Lung microvascular endothelial cell (primary cell): ENCODE measurements at regions not wholly inside any gene's neighbourhood (a gene's known extent, or its start where the extent isn't known, plus 50 kb on each side); places are given as distances from the start of the nearest gene placed in this dataset.
"Not testable (repeated sequence)": the region's sequence is repeated elsewhere in the genome, so short reads cannot be mapped to it uniquely, and the experiment has no call there.

Source experiments
- DNase-seq, 2 donors: peaks; one replicate each; pipeline versions ENCODE4 v3.0.0 to v3.0.0-alpha.2; 2010; ENCODE audit warnings: low read depth in 2 of 2

DNA sequence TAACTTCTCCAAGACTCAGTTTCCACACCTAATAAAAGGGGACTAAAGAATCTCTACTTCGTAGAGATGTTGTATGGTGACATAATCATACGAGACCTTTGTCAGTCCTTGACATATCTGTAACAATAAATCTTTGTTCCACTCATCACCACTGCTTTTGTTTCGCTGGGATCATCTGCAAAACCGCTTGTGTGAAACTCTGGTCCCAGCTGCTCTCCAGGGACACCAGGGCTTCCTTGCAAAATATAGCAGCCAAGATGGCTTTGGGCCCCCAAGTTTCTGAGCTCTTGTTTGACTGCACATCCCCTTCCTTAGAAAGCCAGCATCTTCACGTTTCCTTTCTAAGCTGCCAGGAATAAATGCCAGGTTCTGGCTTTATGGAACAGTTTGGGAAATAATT, 110.5 kb upstream of the RRN3 start:
- DNase-seq = not testable (repeated sequence)

GRCh38 chr16:15192813-15193212, 98.7 kb upstream of the RRN3 start:
- not testable (repeated sequence) for DNase-seq

DNA sequence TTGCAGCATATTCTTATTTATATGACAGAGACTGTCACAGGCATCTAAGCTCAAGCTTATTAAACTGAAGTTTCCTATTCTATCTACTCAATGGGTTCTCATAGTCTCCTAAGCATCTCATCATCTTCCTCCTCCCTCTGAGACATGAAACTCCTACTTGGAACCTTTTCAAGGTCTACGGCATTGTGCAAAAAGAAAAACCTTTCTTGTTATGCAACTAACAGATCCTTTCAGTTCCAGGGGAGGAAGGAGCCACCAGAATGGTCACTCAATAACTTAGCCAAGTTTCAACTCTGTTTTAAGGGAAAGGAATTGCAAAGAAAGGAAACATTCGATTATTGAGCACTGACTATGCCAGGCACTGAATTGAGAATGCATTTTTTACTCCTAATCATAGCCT, 98.1 kb upstream of the RRN3 start:
- DNase-seq = not testable (repeated sequence)

DNA sequence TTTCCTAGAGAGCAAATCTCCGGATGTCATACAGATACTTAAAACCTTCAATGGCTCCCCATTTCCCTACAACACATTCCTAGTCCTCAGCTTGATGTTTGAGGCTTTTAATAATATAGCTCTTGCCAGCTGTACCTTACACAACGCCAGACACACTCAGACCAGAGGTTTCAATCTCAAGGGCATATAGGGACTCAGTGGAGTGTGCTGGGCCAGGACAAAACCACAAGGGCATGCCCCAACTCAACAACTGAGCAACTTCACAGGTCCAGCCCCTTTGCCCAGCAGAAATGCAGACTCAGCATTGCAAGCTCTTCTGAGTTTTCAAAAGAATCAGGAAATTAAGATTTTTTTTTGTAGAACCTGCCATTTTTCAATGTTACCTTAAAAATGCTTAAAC, 95.4 kb upstream of the RRN3 start:
- DNase-seq = not testable (repeated sequence)
